GM23338 (cell line): ENCODE measurements at regions not wholly inside any gene's neighbourhood (a gene's known extent, or its start where the extent isn't known, plus 50 kb on each side); places are given as distances from the start of the nearest gene placed in this dataset.

ENCODE experiments used
- ATAC-seq: fragments of 200-7000 bp; cut with Tn5 transposase; 3 replicates; pipeline ENCODE4 v1.9.1; 2020
- DNase-seq: peaks from one replicate; pipeline ENCODE4 v3.0.0-alpha.2; 2015; ENCODE audit warnings: low spot score
- H2AFZ ChIP-seq: fragments of 200-600 bp; sonication (generic); 2 replicates; pipeline ENCODE4 v1.8.0; 2016; ENCODE audit warnings: antibody characterized with exemption, mild to moderate bottlenecking, moderate library complexity
- H3F3A ChIP-seq: fragments of 200-600 bp; sonication (generic); replicated peaks from 2 replicates; pipeline ENCODE4 v1.8.0; 2017; ENCODE audit warnings: antibody characterized with exemption, mixed run types, low read depth
- H3K27ac ChIP-seq: fragments of 200-600 bp; sonication (generic); 2 replicates; pipeline ENCODE4 v1.6.1; 2016; ENCODE audit warnings: low read depth
- H3K27me3 ChIP-seq: fragments of 200-600 bp; sonication (generic); 2 replicates; pipeline ENCODE4 v1.8.0; 2016; ENCODE audit warnings: mild to moderate bottlenecking, mixed run types, moderate library complexity; ENCODE audit not compliant: insufficient read depth
- H3K36me3 ChIP-seq: fragments of 200-600 bp; sonication (generic); 2 replicates; pipeline ENCODE4 v1.8.0; 2016; ENCODE audit warnings: mild to moderate bottlenecking; ENCODE audit not compliant: insufficient read depth
- H3K4me1 ChIP-seq: fragments of 200-600 bp; sonication (generic); 2 replicates; pipeline ENCODE4 v1.8.0; 2016; ENCODE audit warnings: mild to moderate bottlenecking, moderate library complexity; ENCODE audit not compliant: insufficient read depth
- H3K4me2 ChIP-seq: fragments of 200-600 bp; sonication (generic); 2 replicates; pipeline ENCODE4 v1.7.1; 2017; ENCODE audit warnings: mixed run types
- H3K4me3 ChIP-seq: fragments of 200-600 bp; sonication (generic); 2 replicates; pipeline ENCODE4 v1.6.1; 2016; ENCODE audit warnings: mixed run types
- H3K79me2 ChIP-seq: fragments of 200-600 bp; sonication (generic); replicated peaks from 2 replicates; pipeline ENCODE4 v1.8.0; 2017; ENCODE audit warnings: mild to moderate bottlenecking; ENCODE audit not compliant: insufficient read depth
- H3K9me2 ChIP-seq: fragments of 200-600 bp; sonication (generic); 2 replicates; pipeline ENCODE4 v1.8.0; 2017; ENCODE audit not compliant: insufficient read depth
- H4K20me1 ChIP-seq: fragments of 200-600 bp; sonication (generic); replicated peaks from 2 replicates; pipeline ENCODE4 v1.8.0; 2017; ENCODE audit warnings: mild to moderate bottlenecking; ENCODE audit not compliant: insufficient read depth
- H3K27ac Mint-ChIP-seq: 2 replicates; pipeline ENCODE4 v1.8.0; 2020; ENCODE audit warnings: inconsistent platforms, mild to moderate bottlenecking, moderate library complexity, mixed read lengths
- H3K27me3 Mint-ChIP-seq: 3 replicates; pipeline ENCODE4 v1.8.0; 2022; ENCODE audit warnings: low read depth, mild to moderate bottlenecking, moderate library complexity, mixed read lengths, inconsistent platforms; ENCODE audit not compliant: insufficient read depth, poor library complexity
- H3K36me3 Mint-ChIP-seq: 3 replicates; pipeline ENCODE4 v1.8.0; 2021; ENCODE audit warnings: low read depth, mild to moderate bottlenecking, inconsistent platforms, moderate library complexity, mixed read lengths
- H3K4me1 Mint-ChIP-seq: 3 replicates; pipeline ENCODE4 v1.8.0; 2020; ENCODE audit warnings: mild to moderate bottlenecking, inconsistent platforms, mixed read lengths
- H3K4me3 Mint-ChIP-seq: 3 replicates; pipeline ENCODE4 v1.8.0; 2021; ENCODE audit warnings: moderate library complexity, mild to moderate bottlenecking, inconsistent platforms, mixed read lengths
- H3K9me3 Mint-ChIP-seq: 3 replicates; pipeline ENCODE4 v1.8.0; 2020; ENCODE audit warnings: moderate library complexity, mild to moderate bottlenecking, inconsistent platforms, mixed read lengths
- CREB1 ChIP-seq: fragments of 250-450 bp; sonication (Bioruptor Pico); IDR thresholded peaks from 2 replicates; pipeline ENCODE4 v1.5.0; 2020; ENCODE audit warnings: low read depth, mild to moderate bottlenecking, moderate library complexity
- CTCF ChIP-seq, 2 experiments: fragments of 200-600 bp in 1 of 2; sonication (generic) in 1 of 2; conservative IDR thresholded peaks; 2 replicates each; pipeline versions ENCODE4 v1.5.1 to v1.6.1; 2016 to 2017; ENCODE audit warnings: antibody characterized with exemption in 2 of 2, low read depth in 2 of 2, mild to moderate bottlenecking in 2 of 2, moderate library complexity in 1 of 2
- ETS1 ChIP-seq: IDR thresholded peaks from 2 replicates; pipeline ENCODE4 v1.6.1; 2016; ENCODE audit warnings: antibody characterized with exemption
- EZH2 ChIP-seq: fragments of 200-600 bp; sonication (generic); IDR thresholded peaks from one replicate; pipeline ENCODE4 v1.8.0; 2017; ENCODE audit warnings: antibody characterized with exemption, mild to moderate bottlenecking, low read depth; ENCODE audit not compliant: unreplicated experiment
- EZH2phosphoT487 ChIP-seq: fragments of 200-600 bp; sonication (generic); IDR thresholded peaks from one replicate; pipeline ENCODE4 v1.8.1; 2018; ENCODE audit warnings: antibody characterized with exemption; ENCODE audit not compliant: unreplicated experiment
- JUNB ChIP-seq: IDR thresholded peaks from one replicate; pipeline ENCODE4 v1.6.1; 2016; ENCODE audit warnings: antibody characterized with exemption; ENCODE audit not compliant: unreplicated experiment
- NANOG ChIP-seq: IDR thresholded peaks from 2 replicates; pipeline ENCODE4 v1.6.1; 2016; ENCODE audit warnings: antibody characterized with exemption, borderline replicate concordance
- POLR2AphosphoS5 ChIP-seq: IDR thresholded peaks from 2 replicates; pipeline ENCODE4 v1.6.1; 2016; ENCODE audit warnings: antibody characterized with exemption, low read depth
- REST ChIP-seq: IDR thresholded peaks from one replicate; pipeline ENCODE4 v1.6.1; 2018; ENCODE audit warnings: antibody characterized with exemption; ENCODE audit not compliant: unreplicated experiment
- STAT1 ChIP-seq: IDR thresholded peaks from one replicate; pipeline ENCODE4 v1.6.1; 2016; ENCODE audit warnings: antibody characterized with exemption; ENCODE audit not compliant: unreplicated experiment
- ZNF114 ChIP-seq: fragments of 250-450 bp; sonication (Bioruptor Pico); IDR thresholded peaks from 2 replicates; pipeline ENCODE4 v1.5.0; 2020; ENCODE audit warnings: mild to moderate bottlenecking, moderate library complexity
- ZNF331 ChIP-seq: fragments of 250-450 bp; sonication (Bioruptor Pico); IDR thresholded peaks from 2 replicates; pipeline ENCODE4 v1.5.0; 2020; ENCODE audit warnings: low read depth, mild to moderate bottlenecking, moderate library complexity
- ZNF462 ChIP-seq: fragments of 250-450 bp; sonication (Bioruptor Pico); IDR thresholded peaks from 2 replicates; pipeline ENCODE4 v1.5.0; 2020; ENCODE audit warnings: mild to moderate bottlenecking, moderate library complexity

- Mint-ChIP-seq H3K36me3 (no peaks in the 10 kb centered on the region), H3K4me1 (peaks cover 22% of the 10 kb centered on the region; the same call in 2 of the 3 replicates), H3K9me3 (no peaks in the 10 kb centered on the region), H3K4me3 (no peak overlapping the region), H3K27ac (no peak overlapping the region), H3K27me3 (peaks cover 5% of the 10 kb centered on the region)
- Histone ChIP-seq H3K9me2 (peaks cover 5% of the 10 kb centered on the region; the same call in 1 of the 2 replicates), H3K27ac (no peak overlapping the region), H3K27me3 (no peaks in the 10 kb centered on the region), H3K4me3 (no peak overlapping the region), H2AFZ (no peak overlapping the region), H3K79me2 (no peaks in the 10 kb centered on the region), H3K36me3 (no peaks in the 10 kb centered on the region), H4K20me1 (no peaks in the 10 kb centered on the region), H3K4me2 (no peak overlapping the region), H3F3A (no peaks in the 10 kb centered on the region), H3K4me1 (peaks cover 13% of the 10 kb centered on the region)
- ATAC-seq: no peak
- TF ChIP-seq REST (no peak), NANOG (no peak), EZH2 (no peak), POLR2AphosphoS5 (no peak), CREB1 (CRISPR knock-in tag) (no peak), ETS1 (no peak), ZNF462 (CRISPR knock-in tag) (no peak), EZH2phosphoT487 (no peak), ZNF331 (no peak), STAT1 (no peak), ZNF114 (CRISPR knock-in tag) (no peak), CTCF (conservative IDR thresholded peaks at IDR 0.05; ENCODE audit: low read depth in 2 of 2) (no peak), JUNB (no peak)
- DNase-seq: no peak
Observed at GRCh38 chr4:81572402-81572801, 100.7 kb upstream of the RASGEF1B start.
